ENCODE measurements at regions not wholly inside any gene's neighbourhood (a gene's known extent, or its start where the extent isn't known, plus 50 kb on each side); places are given as distances from the start of the nearest gene placed in this dataset.

- no peaks in the 10 kb centered on the region for H3K9me3 Mint-ChIP-seq (ENCODE audit: unreplicated experiment)
- no TSS peak for BruUV-seq (replicated peaks)
- intact Hi-C loops (cut with micrococcal nuclease) = no loop called here
- H3K36me3 Mint-ChIP-seq (ENCODE audit: insufficient read depth, unreplicated experiment) = no peaks in the 10 kb centered on the region
- no peaks in the 10 kb centered on the region for H3K4me1 Mint-ChIP-seq (ENCODE audit: insufficient read depth, unreplicated experiment)
- H3K27me3 Mint-ChIP-seq (ENCODE audit: insufficient read depth, unreplicated experiment) = no peaks in the 10 kb centered on the region
- no peak for DNase-seq (ENCODE audit: unreplicated experiment)
- no peak overlapping the region for H3K27ac Mint-ChIP-seq (ENCODE audit: low read depth, unreplicated experiment)
- TF ChIP-seq CTCF (IDR thresholded peaks at IDR 0.05; ENCODE audit: unreplicated experiment) = no peak
- ChIA-PET POLR2A (interaction anchor here (0.6 kb wide), 1 partner anchor 129 kb away, joined by 4 read pairs; no protein-coding TSS in a partner anchor), CTCF (no interaction called here)
- no peak overlapping the region for H3K4me3 Mint-ChIP-seq (ENCODE audit: unreplicated experiment)
These were observed 441.5 kb downstream of the ZNF516 start for GRCh38 chr18:76053551-76053950.

GRCh38 chr18:76052227-76052595 is 442.8 kb downstream of the ZNF516 start:
- no peaks in the 10 kb centered on the region for H3K36me3 Mint-ChIP-seq (ENCODE audit: insufficient read depth, unreplicated experiment)
- BruUV-seq (replicated peaks) = no TSS peak
- TF ChIP-seq CTCF (IDR thresholded peaks at IDR 0.05; ENCODE audit: unreplicated experiment) = no peak
- no peaks in the 10 kb centered on the region for H3K4me1 Mint-ChIP-seq (ENCODE audit: insufficient read depth, unreplicated experiment)
- H3K4me3 Mint-ChIP-seq (ENCODE audit: unreplicated experiment) = no peak overlapping the region
- POLR2A ChIA-PET = no interaction called here
- no peaks in the 10 kb centered on the region for H3K27me3 Mint-ChIP-seq (ENCODE audit: insufficient read depth, unreplicated experiment)
- DNase-seq (ENCODE audit: unreplicated experiment) = no peak
- no peaks in the 10 kb centered on the region for H3K9me3 Mint-ChIP-seq (ENCODE audit: unreplicated experiment)
- H3K27ac Mint-ChIP-seq (ENCODE audit: low read depth, unreplicated experiment) = no peak overlapping the region
- CTCF ChIA-PET = interaction anchor here (0.7 kb wide), 1 partner anchor 184 kb away, joined by 3 read pairs; no protein-coding TSS in a partner anchor
- intact Hi-C loops (cut with micrococcal nuclease) = no loop called here

- H3K4me3 Mint-ChIP-seq (ENCODE audit: unreplicated experiment) = no peak overlapping the region
- H3K36me3 Mint-ChIP-seq (ENCODE audit: insufficient read depth, unreplicated experiment) = no peaks in the 10 kb centered on the region
- BruUV-seq (replicated peaks) = no TSS peak
- no peaks in the 10 kb centered on the region for H3K4me1 Mint-ChIP-seq (ENCODE audit: insufficient read depth, unreplicated experiment)
- ChIA-PET CTCF (interaction anchor here (0.7 kb wide), 1 partner anchor 184 kb away, joined by 3 read pairs; no protein-coding TSS in a partner anchor), POLR2A (interaction anchor here (0.6 to 1.1 kb wide), 3 partner anchors 26 to 201 kb away, joined by 3 read pairs; no protein-coding TSS in a partner anchor)
- H3K27me3 Mint-ChIP-seq (ENCODE audit: insufficient read depth, unreplicated experiment) = no peaks in the 10 kb centered on the region
- DNase-seq (ENCODE audit: unreplicated experiment) = no peak
- no peak overlapping the region for H3K27ac Mint-ChIP-seq (ENCODE audit: low read depth, unreplicated experiment)
- H3K9me3 Mint-ChIP-seq (ENCODE audit: unreplicated experiment) = no peaks in the 10 kb centered on the region
- TF ChIP-seq CTCF (IDR thresholded peaks at IDR 0.05; ENCODE audit: unreplicated experiment) = no peak
- intact Hi-C loops (cut with micrococcal nuclease) = no loop called here
These were observed 443.4 kb downstream of the ZNF516 start for GRCh38 chr18:76051396-76052226.

- Mint-ChIP-seq H3K36me3 (ENCODE audit: insufficient read depth, unreplicated experiment) (no peaks in the 10 kb centered on the region), H3K4me3 (ENCODE audit: unreplicated experiment) (no peak overlapping the region), H3K4me1 (ENCODE audit: insufficient read depth, unreplicated experiment) (no peaks in the 10 kb centered on the region), H3K9me3 (ENCODE audit: unreplicated experiment) (no peaks in the 10 kb centered on the region), H3K27me3 (ENCODE audit: insufficient read depth, unreplicated experiment) (no peaks in the 10 kb centered on the region), H3K27ac (ENCODE audit: low read depth, unreplicated experiment) (no peak overlapping the region)
- CTCF ChIA-PET = no interaction called here
- no peak for DNase-seq (ENCODE audit: unreplicated experiment)
- BruUV-seq (replicated peaks) = no TSS peak
- no peak for TF ChIP-seq CTCF (IDR thresholded peaks at IDR 0.05; ENCODE audit: unreplicated experiment)
- intact Hi-C loops (cut with micrococcal nuclease) = no loop called here
- POLR2A ChIA-PET = no interaction called here
These were observed 448.8 kb downstream of the ZNF516 start for GRCh38 chr18:76046221-76046620.

Data from MCF 10A (cell line).